GM12878 (cell line): ENCODE measurements at regions not wholly inside any gene's neighbourhood (a gene's known extent, or its start where the extent isn't known, plus 50 kb on each side); places are given as distances from the start of the nearest gene placed in this dataset.

Experiments
- ATAC-seq: fragments of 200-7000 bp; cut with Tn5 transposase; 3 replicates; pipeline ENCODE4 v1.9.1; 2020; ENCODE audit warnings: mild to moderate bottlenecking, moderate library complexity
- BruUV-seq: library from RNA; stranded (reverse); fragments of 400-500 nt; replicated peaks from 2 replicates; lab custom pipeline; 2021; lab: Mats Ljungman, UMichigan
- CTCF ChIA-PET: fragments of 300-600 bp; sonication (Branson Sonifier 250); formaldehyde crosslinking; extraction: SDS; loops from one replicate; lab custom pipeline; 2021; ENCODE audit warnings: inconsistent platforms; lab: Yijun Ruan, JAX
- POLR2A ChIA-PET: fragments of 350-600 bp; formaldehyde crosslinking; extraction: SDS; loops from one replicate; lab custom pipeline; 2021; ENCODE audit warnings: inconsistent platforms; lab: Charles Lee
- RAD21 ChIA-PET: fragments of 300-600 bp; sonication (Branson Sonifier 250); formaldehyde crosslinking; loops from one replicate; lab custom pipeline; 2023; ENCODE audit warnings: antibody characterized with exemption; ENCODE audit not compliant: unreplicated experiment; lab: Charles Lee
- SMC1A ChIA-PET: fragments of 300-600 bp; sonication (Branson Sonifier 250); formaldehyde crosslinking; loops from one replicate; lab custom pipeline; 2023; ENCODE audit not compliant: unreplicated experiment, uncharacterized antibody; lab: Charles Lee
- DNase-seq: peaks from one replicate; pipeline ENCODE4 v3.0.0-alpha.2; 2011; ENCODE audit warnings: low read depth, low spot score
- FAIRE-seq: peaks from 3 replicates; lab custom pipeline; 2011; peaks lifted over from hg19 to GRCh38; lab: Jason Lieb, UNC
- H2AFZ ChIP-seq: 2 replicates; pipeline ENCODE4 v1.6.0; 2011; ENCODE audit warnings: low read depth, low read length, control low read depth; ENCODE audit not compliant: control insufficient read depth
- H3K27ac ChIP-seq: 2 replicates; pipeline ENCODE4 v1.5.1; 2011; ENCODE audit warnings: control low read depth; ENCODE audit not compliant: control insufficient read depth, insufficient read depth
- H3K27me3 ChIP-seq, 2 experiments: replicated peaks in 1 of 2; 2 replicates each; pipeline versions ENCODE4 v1.6.0 to v1.6.1; 2011; ENCODE audit warnings: low read length in 1 of 2; ENCODE audit not compliant: control insufficient read depth in 2 of 2, insufficient read depth in 2 of 2
- H3K36me3 ChIP-seq, 2 experiments: 2 replicates each; pipeline ENCODE4 v1.5.1; 2011; ENCODE audit warnings: low read length in 1 of 2; ENCODE audit not compliant: control insufficient read depth in 2 of 2, insufficient read depth in 2 of 2
- H3K4me1 ChIP-seq: 2 replicates; pipeline ENCODE4 v1.6.1; 2011; ENCODE audit warnings: mild to moderate bottlenecking, low read length, moderate library complexity, mixed read lengths; ENCODE audit not compliant: control insufficient read depth, insufficient read depth
- H3K4me2 ChIP-seq: 2 replicates; pipeline ENCODE4 v1.6.0; 2011; ENCODE audit warnings: control low read depth; ENCODE audit not compliant: control insufficient read depth, insufficient read depth
- H3K4me3 ChIP-seq: fragments of 200-600 bp; sonication (generic); 2 replicates; pipeline ENCODE4 v1.5.1; 2016
- H3K79me2 ChIP-seq: 2 replicates; pipeline ENCODE4 v1.6.0; 2011; ENCODE audit warnings: low read length; ENCODE audit not compliant: control insufficient read depth, insufficient read depth
- H3K9ac ChIP-seq: 2 replicates; pipeline ENCODE4 v1.8.0; 2011; ENCODE audit warnings: low read length, control low read depth, mixed read lengths; ENCODE audit not compliant: control insufficient read depth, insufficient read depth
- H3K9me3 ChIP-seq: replicated peaks from 3 replicates; pipeline ENCODE4 v1.5.1; 2011; ENCODE audit warnings: mild to moderate bottlenecking, low read length; ENCODE audit not compliant: control insufficient read depth, insufficient read depth
- H4K20me1 ChIP-seq: 2 replicates; pipeline ENCODE4 v1.6.0; 2011; ENCODE audit not compliant: control insufficient read depth, insufficient read depth
- ATF7 ChIP-seq: fragments of 450-650 bp; IDR thresholded peaks from 2 replicates; pipeline ENCODE4 v1.6.1; 2016; ENCODE audit warnings: low read depth, mild to moderate bottlenecking
- CEBPB ChIP-seq, 2 experiments: fragments of 150-350 bp in 1 of 2; IDR thresholded peaks; 2 replicates each; pipeline ENCODE4 v1.6.1; 2012 to 2014; ENCODE audit warnings: low read depth in 2 of 2, low read length in 2 of 2, borderline replicate concordance in 1 of 2, inconsistent platforms in 1 of 2
- CTCF ChIP-seq, 3 experiments: IDR thresholded peaks in 2 of 3; conservative IDR thresholded peaks in 1 of 3; 2 replicates each; pipeline ENCODE4 v1.5.1; 2011; ENCODE audit warnings: low read depth in 3 of 3, low read length in 3 of 3, mild to moderate bottlenecking in 3 of 3, control low read depth in 2 of 3, moderate library complexity in 2 of 3, inconsistent platforms in 1 of 3, mixed read lengths in 1 of 3; ENCODE audit not compliant: control insufficient read depth in 2 of 3, insufficient read depth in 1 of 3; ENCODE audit errors: extremely low read depth in 1 of 3
- EP300 ChIP-seq, 2 experiments: fragments of 150-350 bp in 1 of 2; IDR thresholded peaks; 2 replicates each; pipeline ENCODE4 v1.6.1; 2011 to 2012; ENCODE audit warnings: low read depth in 2 of 2, low read length in 2 of 2, borderline replicate concordance in 1 of 2, improper control_type of control experiment in 1 of 2, inconsistent platforms in 1 of 2; ENCODE audit not compliant: control insufficient read depth in 1 of 2
- ETV6 ChIP-seq, 2 experiments: fragments of 450-650 bp in 1 of 2; IDR thresholded peaks in 1 of 2; conservative IDR thresholded peaks in 1 of 2; 2 replicates each; pipeline ENCODE4 v1.6.1; 2014; ENCODE audit warnings: antibody characterized with exemption in 1 of 2, borderline replicate concordance in 1 of 2, low read depth in 1 of 2, mild to moderate bottlenecking in 1 of 2, moderate library complexity in 1 of 2
- HSF1 ChIP-seq: fragments of 150-350 bp; IDR thresholded peaks from 2 replicates; pipeline ENCODE4 v1.6.1; 2014; ENCODE audit warnings: mild to moderate bottlenecking, low read depth, low read length
- KLF5 ChIP-seq: fragments of 450-650 bp; IDR thresholded peaks from 2 replicates; pipeline ENCODE4 v1.6.1; 2014; ENCODE audit warnings: mild to moderate bottlenecking; ENCODE audit not compliant: partially characterized antibody
- MYC ChIP-seq: IDR thresholded peaks from 2 replicates; pipeline ENCODE4 v1.6.1; 2011; ENCODE audit warnings: mild to moderate bottlenecking, low read length, moderate library complexity, inconsistent platforms; ENCODE audit not compliant: insufficient read depth, insufficient replicate concordance, insufficient read length, severe bottlenecking
- NR2F1 ChIP-seq: fragments of 450-650 bp; conservative IDR thresholded peaks from 2 replicates; pipeline ENCODE4 v1.6.1; 2017; ENCODE audit warnings: mild to moderate bottlenecking
- NRF1 ChIP-seq: conservative IDR thresholded peaks from 2 replicates; pipeline ENCODE4 v1.6.1; 2011; ENCODE audit warnings: mild to moderate bottlenecking, low read depth, low read length, improper control_type of control experiment
- SKIL ChIP-seq: fragments of 450-650 bp; IDR thresholded peaks from 2 replicates; pipeline ENCODE4 v1.6.1; 2017; ENCODE audit warnings: mild to moderate bottlenecking, low read depth, inconsistent platforms; ENCODE audit not compliant: poor library complexity, severe bottlenecking
- SMAD1 ChIP-seq: fragments of 450-650 bp; IDR thresholded peaks from 2 replicates; pipeline ENCODE4 v1.6.1; 2018; ENCODE audit warnings: mild to moderate bottlenecking, low read depth; ENCODE audit not compliant: partially characterized antibody
- SMARCA5 ChIP-seq: fragments of 450-650 bp; IDR thresholded peaks from 2 replicates; pipeline ENCODE4 v1.6.1; 2017; ENCODE audit warnings: mild to moderate bottlenecking
- ZNF217 ChIP-seq: fragments of 450-650 bp; IDR thresholded peaks from 2 replicates; pipeline ENCODE4 v1.6.1; 2017; ENCODE audit warnings: antibody characterized with exemption, mild to moderate bottlenecking
- WGBS: methylation state at CpG from one replicate; pipeline ENCODE4 v1.1.6; 2016; ENCODE audit warnings: low lambda C conversion rate; ENCODE audit not compliant: insufficient replicate concordance, insufficient coverage; ENCODE audit errors: missing lambda C conversion rate; 5-methylcytosine and 5-hydroxymethylcytosine counted together
- in situ Hi-C: fragments of 300-500 bp; cut with MboI; formaldehyde crosslinking; loops from 9 replicates; pipeline ENCODE4 v1.14.3; 2018; ENCODE audit warnings: mixed read lengths
- intact Hi-C: fragments of 100-400 bp; cut with micrococcal nuclease; formaldehyde crosslinking; loops from one replicate; pipeline ENCODE4 v1.14.2; 2022; ENCODE audit not compliant: unreplicated experiment

GRCh38 chr4:65983061-65983460, 312.8 kb upstream of the EPHA5 start:
- BruUV-seq: no TSS peak
- H3K9me3 ChIP-seq: no peaks in the 10 kb centered on the region
- H3K27me3 ChIP-seq: no peaks in the 10 kb centered on the region
- H3K9ac ChIP-seq: no peak overlapping the region
- ChIA-PET POLR2A (no interaction called here), SMC1A (no interaction called here), RAD21 (no interaction called here), CTCF (no interaction called here)
- FAIRE-seq (no peak), ATAC-seq (no peak), DNase-seq (no peak)
- no peaks in the 10 kb centered on the region for H3K79me2 ChIP-seq
- WGBS: 38% methylated on average over 2 of the region's 2 CpGs
- intact Hi-C loops (no loop called here), in situ Hi-C loops (no loop called here)
- no peaks in the 10 kb centered on the region for H3K36me3 ChIP-seq
- no peak overlapping the region for H3K4me3 ChIP-seq
- H4K20me1 ChIP-seq: no peaks in the 10 kb centered on the region
- H2AFZ ChIP-seq: no peak overlapping the region
- no peak overlapping the region for H3K4me2 ChIP-seq
- H3K27ac ChIP-seq: no peak overlapping the region
- TF ChIP-seq NRF1 (no peak), SKIL (no peak), EP300 (IDR thresholded peaks at IDR 0.05; ENCODE audit: borderline replicate concordance in 1 of 2, control insufficient read depth in 1 of 2, low read depth in 2 of 2, low read length in 2 of 2) (no peak), MYC (no peak), CTCF (IDR thresholded peaks at IDR 0.05 in 2 of 3, conservative IDR thresholded peaks at IDR 0.05 in 1 of 3; ENCODE audit: control insufficient read depth in 2 of 3, extremely low read depth in 1 of 3, insufficient read depth in 1 of 3, low read depth in 3 of 3, low read length in 3 of 3) (no peak), ZNF217 (no peak), ATF7 (no peak), NR2F1 (no peak), SMARCA5 (no peak), CEBPB (IDR thresholded peaks at IDR 0.05; ENCODE audit: borderline replicate concordance in 1 of 2, low read depth in 2 of 2, low read length in 2 of 2) (no peak), HSF1 (no peak), SMAD1 (no peak), ETV6 (conservative IDR thresholded peaks at IDR 0.05 in 1 of 2, IDR thresholded peaks at IDR 0.05 in 1 of 2; ENCODE audit: borderline replicate concordance in 1 of 2, low read depth in 1 of 2) (no peak), KLF5 (no peak)
- TF ChIP-seq, all 136 proteins: peak for 0
- no peaks in the 10 kb centered on the region for H3K4me1 ChIP-seq
